ENCODE measurements at regions not wholly inside any gene's neighbourhood (a gene's known extent, or its start where the extent isn't known, plus 50 kb on each side); places are given as distances from the start of the nearest gene placed in this dataset.

- no peak for TF ChIP-seq CTCF (IDR thresholded peaks at IDR 0.05; ENCODE audit: low read depth, low read length)
- DNase-seq (ENCODE audit: extremely low read depth, low read depth): no peak
Measured at GRCh38 chr5:93022211-93022610, 558.8 kb downstream of the NR2F1-AS1 start.

DNA sequence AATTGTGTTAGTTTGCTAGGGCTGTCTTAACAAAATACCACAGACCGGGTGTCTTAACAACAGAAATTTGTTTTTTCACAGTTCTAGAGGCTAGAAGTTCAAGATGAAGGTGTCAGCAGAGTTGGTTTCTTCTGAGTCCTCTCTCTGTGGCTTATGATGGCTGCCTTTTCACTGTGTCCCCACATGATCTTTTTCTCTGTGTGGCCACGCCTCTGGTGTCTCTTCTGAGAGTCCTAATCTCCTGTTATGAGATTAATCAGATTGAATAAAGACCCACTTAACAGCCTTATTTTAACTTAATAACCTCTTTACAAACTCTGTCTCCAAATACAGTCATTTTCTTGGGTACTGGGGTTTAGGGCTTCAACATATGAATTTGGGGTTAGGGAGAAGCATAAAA, 561.1 kb downstream of the NR2F1-AS1 start:
- DNase-seq (ENCODE audit: extremely low read depth, low read depth): no peak
- no peak for TF ChIP-seq CTCF (IDR thresholded peaks at IDR 0.05; ENCODE audit: low read depth, low read length)

- DNase-seq (ENCODE audit: extremely low read depth, low read depth): no peak
- TF ChIP-seq CTCF (IDR thresholded peaks at IDR 0.05; ENCODE audit: low read depth, low read length): no peak
Measured at GRCh38 chr5:93018461-93018860, 562.6 kb downstream of the NR2F1-AS1 start.

- peak; percentile 14 for DNase-seq (ENCODE audit: extremely low read depth, low read depth)
- TF ChIP-seq CTCF (IDR thresholded peaks at IDR 0.05; ENCODE audit: low read depth, low read length): no peak
Measured at GRCh38 chr5:93017849-93018248, 563.2 kb downstream of the NR2F1-AS1 start.

- TF ChIP-seq CTCF (IDR thresholded peaks at IDR 0.05; ENCODE audit: low read depth, low read length): no peak
- DNase-seq (ENCODE audit: extremely low read depth, low read depth): no peak
Measured at GRCh38 chr5:93017376-93017775, 563.6 kb downstream of the NR2F1-AS1 start.

- TF ChIP-seq CTCF (IDR thresholded peaks at IDR 0.05; ENCODE audit: low read depth, low read length): no peak
- DNase-seq (ENCODE audit: extremely low read depth, low read depth): no peak
Measured at GRCh38 chr5:93010616-93011015, 570.4 kb downstream of the NR2F1-AS1 start.

DNA sequence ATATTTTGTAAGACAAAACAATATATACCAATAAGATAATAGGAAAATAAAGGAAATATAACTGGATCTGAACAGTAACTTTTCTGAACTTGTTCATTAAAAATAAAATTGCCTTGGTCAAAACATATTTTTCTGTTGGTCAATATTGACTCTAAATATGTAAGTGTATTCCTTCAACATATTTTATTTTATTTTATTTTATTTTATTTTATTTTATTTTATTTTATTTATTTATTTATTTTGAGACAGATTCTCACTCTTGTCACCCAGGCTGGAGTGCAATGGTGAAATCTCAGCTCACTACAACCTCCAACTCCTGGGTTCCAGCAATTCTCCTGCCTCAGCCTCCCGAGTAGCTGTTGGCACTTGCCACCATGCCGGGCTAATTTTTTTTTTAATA, 571.0 kb downstream of the NR2F1-AS1 start:
- no peak for DNase-seq (ENCODE audit: extremely low read depth, low read depth)
- TF ChIP-seq CTCF (IDR thresholded peaks at IDR 0.05; ENCODE audit: low read depth, low read length): no peak
